Fibroblast of lung (primary cell): ENCODE measurements at regions not wholly inside any gene's neighbourhood (a gene's known extent, or its start where the extent isn't known, plus 50 kb on each side); places are given as distances from the start of the nearest gene placed in this dataset.
A peak's percentile ranks its signal among the peaks of the same experiment; 100 is the strongest.

Experiments used
- DNase-seq, 2 donors: peaks; one replicate each; pipeline versions ENCODE4 v3.0.0 to v3.0.0-alpha.2; 2010; ENCODE audit warnings: low read depth in 2 of 2
- H2AFZ ChIP-seq: 2 replicates; pipeline ENCODE4 v1.5.1; 2012; ENCODE audit warnings: low read length, control low read depth, inconsistent platforms
- H3K27ac ChIP-seq: 2 replicates; pipeline ENCODE4 v1.5.1; 2011; ENCODE audit warnings: low read length, control low read depth; ENCODE audit not compliant: insufficient read depth
- H3K27me3 ChIP-seq: 2 replicates; pipeline ENCODE4 v1.5.1; 2011; ENCODE audit warnings: mild to moderate bottlenecking, low read length; ENCODE audit not compliant: control insufficient read depth, insufficient read depth
- H3K36me3 ChIP-seq: 2 replicates; pipeline ENCODE4 v1.5.1; 2011; ENCODE audit warnings: low read length; ENCODE audit not compliant: control insufficient read depth, insufficient read depth
- H3K4me1 ChIP-seq: 2 replicates; pipeline ENCODE4 v1.5.1; 2011; ENCODE audit warnings: low read length; ENCODE audit not compliant: control insufficient read depth, insufficient read depth; ENCODE audit errors: extremely low read depth
- H3K4me2 ChIP-seq: 2 replicates; pipeline ENCODE4 v1.5.1; 2011; ENCODE audit warnings: low read length, control low read depth; ENCODE audit not compliant: insufficient read depth; ENCODE audit errors: extremely low read depth
- H3K4me3 ChIP-seq, 4 experiments: fragments of 200-600 bp in 1 of 4; sonication (generic) in 1 of 4; replicated peaks in 1 of 4; 2 replicates each; pipeline ENCODE4 v1.5.1; 2011 to 2016; ENCODE audit warnings: low read length in 4 of 4, low read depth in 3 of 4, mild to moderate bottlenecking in 3 of 4, control low read depth in 2 of 4, inconsistent platforms in 1 of 4, mixed read lengths in 1 of 4; ENCODE audit not compliant: insufficient read depth in 1 of 4; ENCODE audit errors: control extremely low read depth in 1 of 4
- H3K79me2 ChIP-seq: 2 replicates; pipeline ENCODE4 v1.5.1; 2012; ENCODE audit warnings: mild to moderate bottlenecking, low read length, inconsistent platforms; ENCODE audit not compliant: control insufficient read depth, insufficient read depth
- H3K9ac ChIP-seq: 2 replicates; pipeline ENCODE4 v1.5.1; 2011; ENCODE audit warnings: mild to moderate bottlenecking, low read length, control low read depth; ENCODE audit not compliant: insufficient read depth
- H3K9me3 ChIP-seq: 2 replicates; pipeline ENCODE4 v1.5.1; 2012; ENCODE audit warnings: low read depth, low read length; ENCODE audit not compliant: control insufficient read depth, insufficient read depth
- H4K20me1 ChIP-seq: 2 replicates; pipeline ENCODE4 v1.5.1; 2011; ENCODE audit warnings: low read length; ENCODE audit not compliant: control insufficient read depth, insufficient read depth; ENCODE audit errors: extremely low read depth
- CTCF ChIP-seq, 2 donors: IDR thresholded peaks in 1 of 2; conservative IDR thresholded peaks in 1 of 2; 1 replicate in 1 of 2; 2 replicates in 1 of 2; pipeline ENCODE4 v1.5.1; 2011 to 2012; ENCODE audit warnings: low read length in 2 of 2, control low read depth in 1 of 2, inconsistent platforms in 1 of 2, low read depth in 1 of 2, mild to moderate bottlenecking in 1 of 2
- EZH2 ChIP-seq: IDR thresholded peaks from 2 replicates; pipeline ENCODE4 v1.5.1; 2012; ENCODE audit warnings: low read length, control low read depth, mild to moderate bottlenecking; ENCODE audit errors: missing control alignments

- H3K9me3 ChIP-seq = no peaks in the 10 kb centered on the region
- H3K4me2 ChIP-seq = no peak overlapping the region
- peak in 1 of 2 donors; percentile 25 for DNase-seq
- H3K27me3 ChIP-seq = no peaks in the 10 kb centered on the region
- H3K27ac ChIP-seq = no peak overlapping the region
- H3K36me3 ChIP-seq = no peaks in the 10 kb centered on the region
- no peak for TF ChIP-seq EZH2
- H3K4me3 ChIP-seq = no peak overlapping the region
- H2AFZ ChIP-seq = no peak overlapping the region
- H3K9ac ChIP-seq = no peak overlapping the region
- H4K20me1 ChIP-seq = no peaks in the 10 kb centered on the region
- no peaks in the 10 kb centered on the region for H3K4me1 ChIP-seq
- H3K79me2 ChIP-seq = no peaks in the 10 kb centered on the region
Observed at GRCh38 chr18:59813942-59814341, 85.9 kb upstream of the PMAIP1 start.

- H3K9me3 ChIP-seq = no peaks in the 10 kb centered on the region
- H3K36me3 ChIP-seq = no peaks in the 10 kb centered on the region
- no peak for TF ChIP-seq EZH2
- TF ChIP-seq CTCF (conservative IDR thresholded peaks at IDR 0.05 in 1 of 2, IDR thresholded peaks at IDR 0.05 in 1 of 2; ENCODE audit: low read depth in 1 of 2, low read length in 2 of 2) = no peak
- H4K20me1 ChIP-seq = no peaks in the 10 kb centered on the region
- no peaks in the 10 kb centered on the region for H3K4me1 ChIP-seq
- no peak overlapping the region for H3K4me3 ChIP-seq
- H2AFZ ChIP-seq = no peak overlapping the region
- H3K4me2 ChIP-seq = no peak overlapping the region
- H3K9ac ChIP-seq = no peak overlapping the region
- H3K79me2 ChIP-seq = no peaks in the 10 kb centered on the region
- no peaks in the 10 kb centered on the region for H3K27me3 ChIP-seq
- no peak for DNase-seq
- no peak overlapping the region for H3K27ac ChIP-seq
Observed at GRCh38 chr18:59810735-59811520, 88.9 kb upstream of the PMAIP1 start.

GRCh38 chr18:59810183-59810582, 89.6 kb upstream of the PMAIP1 start:
- Histone ChIP-seq H3K4me3 (no peak overlapping the region), H3K9ac (no peak overlapping the region), H3K9me3 (no peaks in the 10 kb centered on the region), H3K4me1 (no peaks in the 10 kb centered on the region), H3K27me3 (no peaks in the 10 kb centered on the region), H3K27ac (no peak overlapping the region), H3K79me2 (no peaks in the 10 kb centered on the region), H4K20me1 (no peaks in the 10 kb centered on the region), H2AFZ (no peak overlapping the region), H3K36me3 (no peaks in the 10 kb centered on the region), H3K4me2 (no peak overlapping the region)
- no peak for TF ChIP-seq EZH2
- peak in 1 of 2 donors; percentile 20 for DNase-seq

GRCh38 chr18:59802031-59802430, 97.8 kb upstream of the PMAIP1 start:
- H3K4me1 ChIP-seq = no peaks in the 10 kb centered on the region

More at GRCh38 chr18:59802031-59802430, 97.8 kb upstream of the PMAIP1 start:
- DNase-seq = no peak
- Histone ChIP-seq H3K27me3 (no peaks in the 10 kb centered on the region), H3K4me2 (no peak overlapping the region), H3K9ac (no peak overlapping the region), H3K79me2 (no peaks in the 10 kb centered on the region), H3K36me3 (no peaks in the 10 kb centered on the region), H3K4me3 (no peak overlapping the region), H3K27ac (no peak overlapping the region), H3K9me3 (no peaks in the 10 kb centered on the region), H2AFZ (peak overlapping the region; percentile 22), H4K20me1 (no peaks in the 10 kb centered on the region)
- TF ChIP-seq CTCF (conservative IDR thresholded peaks at IDR 0.05 in 1 of 2, IDR thresholded peaks at IDR 0.05 in 1 of 2; ENCODE audit: low read depth in 1 of 2, low read length in 2 of 2) (no peak), EZH2 (no peak)
